ENCODE measurements at regions not wholly inside any gene's neighbourhood (a gene's known extent, or its start where the extent isn't known, plus 50 kb on each side); places are given as distances from the start of the nearest gene placed in this dataset.

DNA sequence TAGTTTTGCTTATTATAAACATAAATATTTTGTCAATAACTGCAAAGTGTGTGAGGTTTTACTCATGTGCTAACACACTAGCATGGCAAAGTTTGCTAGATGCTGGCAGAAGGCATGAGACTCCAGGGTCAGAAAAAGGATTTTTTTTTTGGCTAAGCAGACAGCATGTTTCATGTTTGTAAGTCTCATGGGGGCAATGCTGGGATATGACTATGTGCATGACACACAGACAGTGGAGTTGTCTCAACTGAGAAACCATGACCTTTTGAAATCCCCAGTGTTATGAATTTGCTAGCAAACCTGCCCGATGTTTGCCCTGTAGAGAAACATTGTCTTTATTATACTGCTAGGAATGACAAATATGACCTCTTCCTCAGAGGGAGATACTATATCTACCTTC lies 448.2 kb downstream of the BRINP3 start:
- TF ChIP-seq POLR2A (IDR thresholded peaks at IDR 0.05) (no peak), POLR2AphosphoS5 (IDR thresholded peaks at IDR 0.05) (no peak)
- TF ChIP-seq, protein P1, sequence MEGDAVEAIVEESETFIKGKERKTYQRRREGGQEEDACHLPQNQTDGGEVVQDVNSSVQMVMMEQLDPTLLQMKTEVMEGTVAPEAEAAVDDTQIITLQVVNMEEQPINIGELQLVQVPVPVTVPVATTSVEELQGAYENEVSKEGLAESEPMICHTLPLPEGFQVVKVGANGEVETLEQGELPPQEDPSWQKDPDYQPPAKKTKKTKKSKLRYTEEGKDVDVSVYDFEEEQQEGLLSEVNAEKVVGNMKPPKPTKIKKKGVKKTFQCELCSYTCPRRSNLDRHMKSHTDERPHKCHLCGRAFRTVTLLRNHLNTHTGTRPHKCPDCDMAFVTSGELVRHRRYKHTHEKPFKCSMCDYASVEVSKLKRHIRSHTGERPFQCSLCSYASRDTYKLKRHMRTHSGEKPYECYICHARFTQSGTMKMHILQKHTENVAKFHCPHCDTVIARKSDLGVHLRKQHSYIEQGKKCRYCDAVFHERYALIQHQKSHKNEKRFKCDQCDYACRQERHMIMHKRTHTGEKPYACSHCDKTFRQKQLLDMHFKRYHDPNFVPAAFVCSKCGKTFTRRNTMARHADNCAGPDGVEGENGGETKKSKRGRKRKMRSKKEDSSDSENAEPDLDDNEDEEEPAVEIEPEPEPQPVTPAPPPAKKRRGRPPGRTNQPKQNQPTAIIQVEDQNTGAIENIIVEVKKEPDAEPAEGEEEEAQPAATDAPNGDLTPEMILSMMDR (IDR thresholded peaks at IDR 0.05), result no peak
- Histone ChIP-seq H3K27me3 (no peaks in the 10 kb centered on the region), H3K9me3 (no peaks in the 10 kb centered on the region), H3K27ac (no peak overlapping the region), H3K4me3 (no peak overlapping the region), H3K36me3 (no peaks in the 10 kb centered on the region), H3K4me1 (no peaks in the 10 kb centered on the region)
- no peak for DNase-seq
- intact Hi-C loops (cut with DNase I), result no loop called here
- WGBS, 2 donors, result 52 to 85% methylated on average over 1 of the region's 1 CpG

DNA sequence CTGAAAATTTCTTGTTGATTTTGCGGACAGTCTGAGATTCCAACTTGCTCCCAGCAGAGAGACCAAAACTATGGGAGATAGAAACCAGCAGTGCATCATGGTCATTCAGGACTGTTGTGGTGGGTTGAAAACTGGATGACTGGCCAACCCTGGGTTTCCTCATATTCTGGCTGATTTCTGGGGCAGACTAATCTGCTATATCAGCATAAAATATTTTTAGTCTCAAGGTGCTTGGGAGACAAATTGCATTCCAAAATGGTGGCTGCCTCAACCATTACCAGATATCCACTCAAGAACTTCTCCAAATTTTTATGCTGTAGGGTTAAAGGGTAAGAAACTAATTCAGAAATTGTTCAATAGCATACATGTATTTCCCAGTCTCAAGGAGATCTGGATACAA lies 434.0 kb downstream of the BRINP3 start:
- H3K27ac ChIP-seq, result no peak overlapping the region
- intact Hi-C loops (cut with DNase I), result no loop called here
- no peak overlapping the region for H3K4me3 ChIP-seq
- H3K27me3 ChIP-seq, result no peaks in the 10 kb centered on the region
- TF ChIP-seq, protein P1 (IDR thresholded peaks at IDR 0.05), result no peak
- TF ChIP-seq POLR2AphosphoS5 (IDR thresholded peaks at IDR 0.05) (no peak), POLR2A (IDR thresholded peaks at IDR 0.05) (no peak), EP300 (IDR thresholded peaks at IDR 0.05) (no peak)
- WGBS, 2 donors, result 96 to 97% methylated on average over 1 of the region's 1 CpG
- H3K36me3 ChIP-seq, result no peaks in the 10 kb centered on the region
- H3K9me3 ChIP-seq, result no peaks in the 10 kb centered on the region
- no peaks in the 10 kb centered on the region for H3K4me1 ChIP-seq
- DNase-seq, result no peak

DNA sequence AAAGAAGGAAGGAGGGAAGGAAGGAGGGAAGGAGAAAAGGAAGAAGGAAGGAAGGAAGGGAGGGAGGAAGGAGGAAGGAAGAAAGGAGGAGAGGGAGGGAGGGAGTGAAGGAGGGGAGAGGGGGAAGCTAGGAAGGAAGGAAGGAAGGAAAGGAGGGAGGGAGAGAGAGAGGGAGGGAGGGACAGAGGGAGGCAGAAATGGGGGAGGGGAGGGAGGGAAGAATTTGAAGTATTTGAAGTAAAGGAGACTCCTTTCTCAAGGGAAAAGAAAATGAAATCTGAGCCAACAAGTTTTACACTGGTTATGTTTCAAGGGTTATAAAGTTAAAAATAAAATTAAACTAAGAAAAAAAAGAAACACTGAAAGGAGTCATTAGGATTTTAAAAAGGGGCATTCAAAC lies 431.4 kb downstream of the BRINP3 start:
- no peaks in the 10 kb centered on the region for H3K27me3 ChIP-seq
- no peaks in the 10 kb centered on the region for H3K36me3 ChIP-seq
- TF ChIP-seq POLR2A (IDR thresholded peaks at IDR 0.05), result no peak
- no peak for TF ChIP-seq EP300 (IDR thresholded peaks at IDR 0.05)
- no peak for TF ChIP-seq POLR2AphosphoS5 (IDR thresholded peaks at IDR 0.05)
- TF ChIP-seq, protein P1 (IDR thresholded peaks at IDR 0.05), result no peak
- H3K4me1 ChIP-seq, result no peaks in the 10 kb centered on the region
- no peaks in the 10 kb centered on the region for H3K9me3 ChIP-seq
- DNase-seq, result no peak
- no peak overlapping the region for H3K4me3 ChIP-seq
- intact Hi-C loops (cut with DNase I), result no loop called here
- H3K27ac ChIP-seq, result no peak overlapping the region

Small RNAs in the stretch of these regions (small RNA-seq; reads per million reads assigned to genes)
- gene AL136372.1 (0 reads per million in 3 donors), gene AL357559.1 (0 reads per million in 3 donors), gene AL391813.1 (0 reads per million in 3 donors), gene RNA5SP73 (0 to 0.07 (median 0) reads per million in 3 donors)

Measured in sigmoid colon (tissue), 6 donors.